ENCODE measurements at regions not wholly inside any gene's neighbourhood (a gene's known extent, or its start where the extent isn't known, plus 50 kb on each side); places are given as distances from the start of the nearest gene placed in this dataset.
"Not testable (repeated sequence)": the region's sequence is repeated elsewhere in the genome, so short reads cannot be mapped to it uniquely, and the experiment has no call there.

GRCh38 chr5:67619636-67620035 lies 423.0 kb upstream of the CD180 start:
- no peak for DNase-seq

GRCh38 chr5:67619235-67619634 lies 422.6 kb upstream of the CD180 start:
- DNase-seq: no peak

DNA sequence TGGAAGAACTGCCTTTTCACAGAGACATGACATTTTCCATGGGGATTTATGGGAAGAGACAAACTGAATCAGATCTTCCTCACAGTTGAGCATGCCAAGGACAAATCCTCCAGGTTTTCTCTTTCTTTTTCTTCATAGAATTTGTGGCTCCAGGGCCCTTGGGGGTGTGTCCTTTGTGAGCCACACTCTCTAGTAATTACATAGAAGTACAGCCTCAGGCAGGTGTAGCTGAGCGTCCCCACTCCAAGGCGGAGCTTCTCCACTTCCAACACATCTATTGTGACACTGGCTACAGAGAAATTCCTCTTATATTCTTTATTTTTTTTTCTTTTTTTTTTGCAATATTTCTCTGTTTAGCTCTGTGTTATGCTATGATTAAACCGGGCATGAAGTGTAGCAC lies 420.5 kb upstream of the CD180 start:
- no peak for DNase-seq

GRCh38 chr5:67612961-67613360 lies 416.4 kb upstream of the CD180 start:
- DNase-seq: no peak

GRCh38 chr5:67610186-67610912 lies 413.8 kb upstream of the CD180 start:
- DNase-seq: no peak

DNA sequence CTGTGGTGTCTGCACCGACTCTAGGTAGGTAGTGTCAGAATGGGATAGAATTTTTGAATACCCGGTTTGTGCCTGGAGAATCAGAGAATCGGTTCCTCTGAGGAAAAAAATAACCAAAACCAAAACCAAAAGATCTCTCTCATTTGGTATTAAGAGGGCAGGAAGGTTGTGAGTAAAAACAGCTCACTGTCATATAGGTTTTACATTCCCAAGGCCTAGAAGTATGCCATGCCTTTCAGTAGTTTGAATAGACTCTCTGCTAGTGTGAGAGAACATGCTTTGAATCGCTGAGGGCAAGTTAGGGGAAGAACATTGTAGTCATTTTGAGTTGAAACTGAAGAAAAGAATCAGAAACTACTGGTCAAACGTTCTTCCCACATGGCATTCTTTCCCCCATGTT lies 411.4 kb upstream of the CD180 start:
- DNase-seq: no peak

GRCh38 chr5:67606586-67606947 lies 410.0 kb upstream of the CD180 start:
- DNase-seq: no peak

DNA sequence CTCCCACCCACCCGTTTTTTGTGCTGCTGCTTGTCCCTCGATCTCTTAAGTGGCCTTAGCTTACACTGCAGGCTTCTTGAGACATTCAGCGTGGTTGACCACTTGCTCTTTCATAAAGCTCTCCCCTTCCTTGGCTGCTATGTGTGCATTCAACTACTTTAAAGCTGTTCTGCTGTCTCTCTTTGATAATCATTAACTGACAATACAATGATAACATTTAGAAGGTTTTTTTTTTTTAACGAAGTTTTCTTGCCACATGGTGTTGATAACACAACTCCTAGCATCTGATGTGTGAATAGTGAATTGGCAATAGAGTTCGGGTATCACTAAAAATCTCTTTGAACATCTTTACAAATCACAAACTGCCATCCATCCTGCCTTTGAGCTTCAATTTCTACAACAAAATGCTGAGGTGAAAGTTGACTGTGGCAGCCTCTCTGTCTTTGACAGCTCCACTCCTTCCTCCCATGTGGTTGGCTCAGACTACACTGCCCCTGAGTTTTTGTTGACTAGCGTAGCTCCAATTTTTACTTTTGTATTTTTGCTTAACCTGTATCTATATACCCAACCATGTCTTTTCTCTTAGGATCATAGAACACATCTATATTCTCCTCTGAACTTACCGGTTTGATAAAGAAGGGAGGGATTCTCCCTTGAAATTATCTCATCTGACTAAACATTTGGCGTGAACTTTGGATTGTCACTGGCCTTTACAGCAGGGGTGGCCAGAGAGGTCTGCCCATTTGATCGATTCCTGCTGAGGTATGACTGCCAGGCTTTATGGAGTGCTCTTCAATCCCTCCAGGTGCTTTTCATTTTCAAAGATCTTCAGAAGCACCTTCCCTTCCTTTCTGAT lies 409.4 kb upstream of the CD180 start:
- DNase-seq: no peak

DNA sequence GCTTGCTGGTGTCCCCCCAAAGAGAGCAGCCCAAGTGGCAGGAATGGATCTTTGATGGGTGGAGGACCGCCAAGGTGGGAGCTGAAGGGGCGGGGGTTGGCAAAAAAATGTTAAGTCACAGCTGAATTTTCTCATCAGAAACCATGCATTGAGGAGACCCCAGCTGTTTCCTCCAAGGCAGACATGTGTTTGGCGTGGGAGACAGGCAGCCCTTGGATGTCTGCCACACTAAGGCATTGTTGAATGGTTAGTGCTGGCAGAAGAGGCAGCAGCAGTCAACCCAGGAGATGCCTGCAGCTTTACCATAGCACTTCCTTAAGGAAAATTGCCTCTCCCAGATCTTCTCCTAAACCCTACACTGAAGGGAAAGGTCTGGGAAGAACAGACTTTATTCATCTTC lies 394.9 kb upstream of the CD180 start:
- no peak for DNase-seq

GRCh38 chr5:67588389-67588788 lies 391.8 kb upstream of the CD180 start:
- DNase-seq: no peak

GRCh38 chr5:67581203-67581602 lies 384.6 kb upstream of the CD180 start:
- DNase-seq: no peak

- no peak for DNase-seq
Observed at GRCh38 chr5:67578011-67578410, 381.4 kb upstream of the CD180 start.

GRCh38 chr5:67577424-67577823 lies 380.8 kb upstream of the CD180 start:
- DNase-seq: no peak

DNA sequence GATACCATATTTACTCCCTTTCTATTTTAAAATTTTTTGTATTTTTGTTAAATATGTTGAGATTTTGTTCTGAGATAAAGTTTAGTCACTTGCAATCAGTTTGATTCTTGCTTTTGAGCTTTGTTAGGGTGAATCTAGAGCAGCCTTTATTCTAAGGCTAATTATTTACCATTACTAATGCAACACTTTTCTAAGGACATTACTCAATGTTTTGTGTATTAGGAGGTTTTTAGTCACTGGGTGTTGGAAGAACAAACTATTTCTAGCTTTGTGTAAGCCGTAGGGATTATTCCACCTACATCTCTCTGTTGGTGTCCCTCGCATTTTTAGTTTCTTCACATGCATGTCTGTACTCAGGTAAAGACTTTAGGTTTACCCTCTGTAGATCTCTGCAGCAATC lies 379.5 kb upstream of the CD180 start:
- no peak for DNase-seq

GRCh38 chr5:67575087-67575486 lies 378.5 kb upstream of the CD180 start:
- DNase-seq: no peak

DNA sequence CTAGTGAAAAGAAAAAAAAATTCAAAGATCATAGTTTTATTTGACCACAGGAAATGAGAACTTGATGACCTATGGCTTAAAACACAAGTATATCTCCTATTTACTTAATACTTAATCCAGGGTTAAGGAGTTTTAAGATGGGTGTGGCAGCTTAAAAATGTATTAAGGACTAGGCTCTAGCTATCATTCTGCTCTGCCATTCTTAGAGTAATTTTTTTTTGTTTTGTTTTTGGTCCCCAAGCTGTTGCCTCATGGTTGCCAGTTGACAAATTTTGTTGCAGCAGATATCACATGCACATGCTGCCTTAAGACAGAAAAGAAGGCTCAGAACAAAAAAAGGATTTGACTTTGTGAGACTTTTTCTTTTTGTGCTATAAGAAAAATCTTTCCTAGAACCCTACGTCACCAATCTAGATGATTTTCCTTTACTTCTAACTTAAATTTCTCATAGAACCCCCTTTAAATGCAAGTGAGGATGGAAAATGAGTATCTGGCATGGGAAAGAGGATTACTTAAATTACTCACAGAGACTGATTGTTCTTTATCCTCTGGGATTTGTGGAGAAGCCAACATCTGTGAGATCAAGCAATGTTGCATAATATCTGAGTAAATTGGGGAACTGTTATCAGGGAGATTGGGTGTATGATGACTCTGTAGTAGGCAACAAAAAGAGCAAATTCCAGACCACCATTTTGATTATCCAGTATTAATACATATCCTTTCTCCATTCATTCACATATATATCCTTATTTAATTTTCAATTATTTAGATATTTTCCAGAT lies 364.7 kb upstream of the CD180 start:
- no peak for DNase-seq

- DNase-seq: no peak
Observed at GRCh38 chr5:67552773-67553172, 356.2 kb upstream of the CD180 start.

- no peak for DNase-seq
Observed at GRCh38 chr5:67549947-67550346, 353.3 kb upstream of the CD180 start.

GRCh38 chr5:67549296-67549618 lies 352.7 kb upstream of the CD180 start:
- no peak for DNase-seq

DNA sequence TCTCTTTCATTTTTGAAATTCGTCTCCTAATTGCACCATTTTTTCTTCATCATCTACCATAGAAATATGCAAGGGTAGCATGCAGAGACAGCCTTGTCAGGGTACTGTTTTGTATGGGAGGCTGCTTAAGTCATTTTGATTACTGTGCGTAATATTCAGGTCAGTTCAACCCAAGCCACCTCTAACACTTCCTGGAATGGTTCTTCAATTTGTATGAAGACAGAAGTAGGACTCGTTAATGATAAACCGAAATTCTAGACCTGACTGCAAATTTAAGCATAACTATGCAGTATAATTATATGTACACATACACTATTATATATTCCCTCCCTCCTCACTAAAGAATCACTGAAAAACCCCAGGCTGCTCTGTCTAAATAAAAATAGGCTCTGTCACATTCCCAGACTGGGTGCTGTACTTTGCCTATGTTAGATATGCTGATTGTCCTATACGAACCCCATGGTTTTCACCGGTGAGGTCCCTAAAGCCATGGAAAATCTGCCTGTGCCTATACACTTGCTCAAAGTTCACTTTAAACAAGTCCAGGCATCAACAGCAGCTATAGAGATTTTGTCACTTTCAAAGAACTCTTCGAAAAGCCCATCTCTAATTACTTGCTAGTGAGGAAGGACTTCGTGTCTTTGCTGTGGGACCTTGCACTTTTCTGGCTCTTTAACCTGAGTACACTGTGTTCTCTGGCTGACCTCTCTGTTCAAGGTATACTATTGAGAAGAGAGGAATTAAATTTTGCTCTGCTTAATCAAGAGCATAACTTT lies 352.1 kb upstream of the CD180 start:
- no peak for DNase-seq

DNA sequence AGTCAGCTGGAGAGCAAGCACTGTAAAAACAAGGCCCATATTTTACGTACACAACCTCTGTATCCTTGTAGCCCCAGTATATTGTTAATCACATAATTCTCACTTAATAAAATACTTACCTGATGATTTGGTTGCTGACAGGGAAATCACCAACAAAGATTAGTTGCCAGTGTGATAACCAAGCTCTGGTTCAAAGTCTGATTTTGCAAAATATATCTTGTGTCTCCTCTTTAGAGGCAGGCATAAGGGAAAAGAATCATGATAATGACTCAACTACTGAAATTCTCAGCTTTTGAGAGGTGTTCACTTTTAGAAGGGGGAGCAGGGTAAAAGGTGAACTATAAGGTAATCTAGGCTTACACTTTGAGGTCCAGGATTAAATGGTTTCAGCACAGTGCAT lies 351.1 kb upstream of the CD180 start:
- no peak for DNase-seq

- not testable (repeated sequence) for DNase-seq
Observed at GRCh38 chr5:67544942-67545341, 348.3 kb upstream of the CD180 start.

GRCh38 chr5:67543720-67544270 lies 347.2 kb upstream of the CD180 start:
- DNase-seq: peak; percentile 52
